Neural progenitor cell (in vitro differentiated cells): ENCODE measurements at regions not wholly inside any gene's neighbourhood (a gene's known extent, or its start where the extent isn't known, plus 50 kb on each side); places are given as distances from the start of the nearest gene placed in this dataset.

Experiments
- DNase-seq: peaks from one replicate; pipeline ENCODE4 v3.0.0-alpha.2; 2016; ENCODE audit warnings: low spot score
- H2AFZ ChIP-seq: fragments of 200-600 bp; sonication (generic); replicated peaks from 2 replicates; pipeline ENCODE4 v1.6.1; 2016; ENCODE audit warnings: antibody characterized with exemption
- H3F3A ChIP-seq: fragments of 200-600 bp; sonication (generic); 2 replicates; pipeline ENCODE4 v1.6.1; 2016; ENCODE audit warnings: antibody characterized with exemption, low read depth
- H3K27ac ChIP-seq: fragments of 200-600 bp; sonication (generic); 2 replicates; pipeline ENCODE4 v1.5.1; 2016; ENCODE audit warnings: mild to moderate bottlenecking
- H3K27me3 ChIP-seq: fragments of 200-600 bp; sonication (generic); 2 replicates; pipeline ENCODE4 v1.6.1; 2016; ENCODE audit warnings: mild to moderate bottlenecking, moderate library complexity
- H3K36me3 ChIP-seq: fragments of 200-600 bp; sonication (generic); 2 replicates; pipeline ENCODE4 v1.5.1; 2016
- H3K4me1 ChIP-seq: fragments of 200-600 bp; sonication (generic); 2 replicates; pipeline ENCODE4 v1.6.1; 2016; ENCODE audit warnings: mixed run types
- H3K4me2 ChIP-seq: fragments of 200-600 bp; sonication (generic); 2 replicates; pipeline ENCODE4 v1.6.1; 2016
- H3K4me3 ChIP-seq: fragments of 200-600 bp; sonication (generic); 2 replicates; pipeline ENCODE4 v1.5.1; 2016
- H3K79me2 ChIP-seq: fragments of 200-600 bp; sonication (generic); 2 replicates; pipeline ENCODE4 v1.6.1; 2016; ENCODE audit warnings: low read depth
- H3K9ac ChIP-seq: fragments of 200-600 bp; sonication (generic); 2 replicates; pipeline ENCODE4 v1.6.1; 2016
- H3K9me3 ChIP-seq: fragments of 200-600 bp; sonication (generic); 2 replicates; pipeline ENCODE4 v1.5.1; 2016; ENCODE audit warnings: low read depth
- H4K20me1 ChIP-seq: fragments of 200-600 bp; sonication (generic); 2 replicates; pipeline ENCODE4 v1.6.1; 2016; ENCODE audit warnings: low read depth
- H3K27ac Mint-ChIP-seq: 3 replicates; pipeline ENCODE4 v1.8.0; 2021; ENCODE audit warnings: mixed read lengths
- H3K27me3 Mint-ChIP-seq: 2 replicates; pipeline ENCODE4 v1.8.0; 2022; ENCODE audit warnings: low read depth, mild to moderate bottlenecking, inconsistent platforms, moderate library complexity, mixed read lengths; ENCODE audit not compliant: insufficient read depth
- H3K36me3 Mint-ChIP-seq: 3 replicates; pipeline ENCODE4 v1.8.0; 2021; ENCODE audit warnings: mixed read lengths
- H3K4me1 Mint-ChIP-seq: 3 replicates; pipeline ENCODE4 v1.8.0; 2021; ENCODE audit warnings: mixed read lengths
- H3K4me3 Mint-ChIP-seq: 3 replicates; pipeline ENCODE4 v1.8.0; 2021; ENCODE audit warnings: mild to moderate bottlenecking, moderate library complexity, mixed read lengths
- H3K9me3 Mint-ChIP-seq: 3 replicates; pipeline ENCODE4 v1.8.0; 2020; ENCODE audit warnings: mixed read lengths
- EZH2 ChIP-seq: fragments of 200-600 bp; sonication (generic); IDR thresholded peaks from 2 replicates; pipeline ENCODE4 v1.6.1; 2017; ENCODE audit warnings: antibody characterized with exemption, mild to moderate bottlenecking, moderate library complexity
- EZH2phosphoT487 ChIP-seq: fragments of 200-600 bp; sonication (generic); IDR thresholded peaks from 2 replicates; pipeline ENCODE4 v1.6.1; 2017; ENCODE audit warnings: antibody characterized with exemption
- TF ChIP-seq, protein P1 (sequence below): fragments of 200-600 bp; sonication (generic); IDR thresholded peaks from 2 replicates; pipeline ENCODE4 v1.5.1; 2017; ENCODE audit warnings: antibody characterized with exemption, mild to moderate bottlenecking

DNA sequence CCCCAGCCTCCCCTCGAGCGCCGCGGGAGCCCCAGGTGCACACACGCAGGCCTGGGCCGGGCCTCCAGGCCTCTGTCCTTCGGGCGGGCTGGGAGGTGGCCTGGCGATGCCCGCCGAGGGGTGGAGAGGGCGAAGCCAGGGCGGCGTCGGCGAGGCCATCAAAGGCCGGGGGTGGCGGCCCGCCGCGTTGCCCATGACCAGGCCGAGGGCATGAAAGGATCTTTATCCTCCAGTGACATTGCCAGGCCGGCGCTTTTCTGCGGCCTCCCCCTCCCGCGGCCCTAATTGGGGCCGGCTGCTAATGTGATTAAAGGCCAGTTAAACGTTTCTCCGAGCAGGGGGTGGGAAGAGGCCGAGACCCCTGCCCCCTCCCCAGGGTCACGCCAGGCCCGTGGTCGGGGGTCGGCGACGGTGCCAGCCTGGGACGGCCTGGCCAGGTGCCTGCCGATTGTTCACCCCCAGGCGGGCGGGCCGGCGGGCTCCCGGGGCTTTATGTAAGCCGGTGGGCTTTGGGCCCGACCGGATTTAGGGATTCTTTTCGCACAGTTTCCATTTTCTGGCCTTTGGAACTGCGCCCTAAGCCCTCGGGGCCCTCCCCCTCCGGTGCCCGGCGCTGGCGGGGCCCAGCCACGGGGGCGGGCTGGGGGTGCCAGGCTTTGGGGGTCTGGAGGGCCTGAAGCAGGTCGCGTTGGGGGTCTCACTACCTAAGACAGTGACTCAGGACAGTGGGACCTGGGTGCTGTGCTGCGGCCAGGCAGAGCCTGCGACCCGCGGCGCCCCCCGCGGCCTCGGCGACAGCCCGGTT lies 103.2 kb upstream of the DIO3 start:
- H3K36me3 Mint-ChIP-seq: no peaks in the 10 kb centered on the region
- peaks cover 26% of the 10 kb centered on the region for H3K4me1 Mint-ChIP-seq
- Histone ChIP-seq H3K79me2 (no peaks in the 10 kb centered on the region), H3K27ac (no peak overlapping the region), H3K4me3 (peak overlapping the region; percentile 36), H3K27me3 (peaks cover 100% of the 10 kb centered on the region), H3K9ac (no peak overlapping the region), H3K9me3 (no peaks in the 10 kb centered on the region), H3K36me3 (no peaks in the 10 kb centered on the region), H3K4me2 (peak overlapping the region; percentile 70), H3K4me1 (peaks cover 29% of the 10 kb centered on the region), H4K20me1 (peaks cover 44% of the 10 kb centered on the region), H2AFZ (no peak overlapping the region), H3F3A (peaks cover 39% of the 10 kb centered on the region)
- H3K27me3 Mint-ChIP-seq: peaks cover 40% of the 10 kb centered on the region
- DNase-seq: peak; percentile 82
- TF ChIP-seq EZH2phosphoT487 (peak; percentile 29), EZH2 (peak; percentile 14)
- TF ChIP-seq, protein P1, sequence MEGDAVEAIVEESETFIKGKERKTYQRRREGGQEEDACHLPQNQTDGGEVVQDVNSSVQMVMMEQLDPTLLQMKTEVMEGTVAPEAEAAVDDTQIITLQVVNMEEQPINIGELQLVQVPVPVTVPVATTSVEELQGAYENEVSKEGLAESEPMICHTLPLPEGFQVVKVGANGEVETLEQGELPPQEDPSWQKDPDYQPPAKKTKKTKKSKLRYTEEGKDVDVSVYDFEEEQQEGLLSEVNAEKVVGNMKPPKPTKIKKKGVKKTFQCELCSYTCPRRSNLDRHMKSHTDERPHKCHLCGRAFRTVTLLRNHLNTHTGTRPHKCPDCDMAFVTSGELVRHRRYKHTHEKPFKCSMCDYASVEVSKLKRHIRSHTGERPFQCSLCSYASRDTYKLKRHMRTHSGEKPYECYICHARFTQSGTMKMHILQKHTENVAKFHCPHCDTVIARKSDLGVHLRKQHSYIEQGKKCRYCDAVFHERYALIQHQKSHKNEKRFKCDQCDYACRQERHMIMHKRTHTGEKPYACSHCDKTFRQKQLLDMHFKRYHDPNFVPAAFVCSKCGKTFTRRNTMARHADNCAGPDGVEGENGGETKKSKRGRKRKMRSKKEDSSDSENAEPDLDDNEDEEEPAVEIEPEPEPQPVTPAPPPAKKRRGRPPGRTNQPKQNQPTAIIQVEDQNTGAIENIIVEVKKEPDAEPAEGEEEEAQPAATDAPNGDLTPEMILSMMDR: no peak
- H3K4me3 Mint-ChIP-seq: no peak overlapping the region
- H3K27ac Mint-ChIP-seq: no peak overlapping the region
- H3K9me3 Mint-ChIP-seq: peaks cover 12% of the 10 kb centered on the region

DNA sequence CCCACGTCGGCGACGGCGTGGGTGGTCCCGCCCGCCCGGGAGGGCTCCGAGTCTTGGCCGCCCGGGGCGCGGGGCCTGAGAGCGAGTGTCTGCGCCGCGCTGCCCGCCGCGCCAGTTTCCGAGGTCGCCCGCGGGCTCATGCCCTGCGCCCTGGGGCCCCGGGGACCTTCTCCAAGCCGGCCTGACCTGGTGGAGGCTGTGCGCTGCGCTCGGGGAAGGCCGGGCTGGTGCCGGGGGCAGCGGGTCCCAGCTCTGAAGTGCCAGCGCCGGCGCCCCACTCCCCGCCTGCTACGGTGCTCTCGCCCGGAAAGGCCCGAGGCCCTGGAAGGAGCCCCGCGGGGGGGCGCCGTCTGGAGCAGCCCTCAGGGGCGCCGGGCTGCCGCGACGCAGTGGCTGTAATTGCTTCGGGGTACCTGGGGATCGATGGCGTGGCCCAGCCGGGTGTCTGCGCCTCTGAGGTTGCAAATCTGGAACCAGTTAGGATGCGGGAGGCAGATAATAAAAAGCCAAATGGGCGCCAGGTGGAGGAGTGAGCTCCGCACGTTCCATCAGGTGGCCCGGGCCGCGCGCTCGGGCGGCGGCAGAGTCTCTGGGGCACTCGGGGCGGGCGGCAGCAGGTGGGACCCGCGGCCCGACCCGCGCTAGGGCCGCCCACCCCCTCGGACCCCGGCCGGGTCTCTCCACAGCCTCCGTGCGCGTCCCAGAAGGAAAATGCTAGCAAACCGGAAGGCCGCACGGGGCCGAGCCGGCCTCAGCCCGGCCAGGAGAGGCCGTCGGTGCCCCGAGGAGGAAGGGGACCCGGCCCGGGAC lies 102.3 kb upstream of the DIO3 start:
- peak overlapping the region; percentile 36 for H3K4me3 ChIP-seq

DNA sequence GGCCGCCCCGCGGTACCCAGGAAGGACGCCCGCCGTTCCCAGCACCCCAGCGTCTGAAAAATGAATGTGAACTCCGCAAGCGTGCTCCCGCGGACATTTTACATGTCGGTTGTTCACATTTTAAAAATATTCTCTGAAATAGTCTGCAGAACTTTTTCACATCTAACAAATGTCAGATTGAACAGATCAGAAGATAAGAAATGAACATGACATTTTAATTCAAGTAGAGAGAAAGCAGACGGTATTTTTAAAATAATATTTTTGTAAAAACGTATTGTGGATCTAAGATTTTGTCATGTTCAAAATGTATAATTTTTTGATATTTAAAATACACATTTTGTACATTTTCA lies 101.8 kb upstream of the DIO3 start:
- Mint-ChIP-seq H3K36me3 (no peaks in the 10 kb centered on the region), H3K9me3 (peaks cover 4% of the 10 kb centered on the region), H3K4me1 (peaks cover 26% of the 10 kb centered on the region), H3K27ac (no peak overlapping the region), H3K27me3 (peaks cover 34% of the 10 kb centered on the region), H3K4me3 (no peak overlapping the region)
- H3K79me2 ChIP-seq: no peaks in the 10 kb centered on the region
- DNase-seq: no peak
- H3F3A ChIP-seq: peaks cover 39% of the 10 kb centered on the region
- H3K9me3 ChIP-seq: no peaks in the 10 kb centered on the region
- no peak overlapping the region for H3K9ac ChIP-seq
- H3K27me3 ChIP-seq: peaks cover 98% of the 10 kb centered on the region
- H3K36me3 ChIP-seq: no peaks in the 10 kb centered on the region
- peak overlapping the region; percentile 70 for H3K4me2 ChIP-seq
- H3K27ac ChIP-seq: no peak overlapping the region
- no peak overlapping the region for H3K4me3 ChIP-seq
- no peak overlapping the region for H2AFZ ChIP-seq
- TF ChIP-seq EZH2phosphoT487 (peak; percentile 63), EZH2 (peak; percentile 94)
- TF ChIP-seq, protein P1: no peak
- H3K4me1 ChIP-seq: peaks cover 29% of the 10 kb centered on the region
- peaks cover 44% of the 10 kb centered on the region for H4K20me1 ChIP-seq

More for the DNA sequence above, 102.3 kb upstream of the DIO3 start:
- Histone ChIP-seq H3K27ac (no peak overlapping the region), H3K4me2 (peak overlapping the region; percentile 70), H3F3A (peaks cover 39% of the 10 kb centered on the region), H3K9me3 (no peaks in the 10 kb centered on the region), H3K27me3 (peaks cover 98% of the 10 kb centered on the region), H3K36me3 (no peaks in the 10 kb centered on the region), H2AFZ (no peak overlapping the region), H3K79me2 (no peaks in the 10 kb centered on the region), H3K9ac (no peak overlapping the region), H3K4me1 (peaks cover 29% of the 10 kb centered on the region), H4K20me1 (peaks cover 44% of the 10 kb centered on the region)
- peak overlapping the region; percentile 44 for H3K4me3 Mint-ChIP-seq
- H3K36me3 Mint-ChIP-seq: no peaks in the 10 kb centered on the region
- DNase-seq: peak; percentile 73
- peaks cover 26% of the 10 kb centered on the region for H3K4me1 Mint-ChIP-seq
- peaks cover 40% of the 10 kb centered on the region for H3K27me3 Mint-ChIP-seq
- H3K9me3 Mint-ChIP-seq: peaks cover 7% of the 10 kb centered on the region
- H3K27ac Mint-ChIP-seq: no peak overlapping the region
- TF ChIP-seq EZH2phosphoT487 (peak; percentile 93), EZH2 (peak; percentile 93)
- TF ChIP-seq, protein P1: no peak
